HT1080 (cell line): ENCODE measurements at regions not wholly inside any gene's neighbourhood (a gene's known extent, or its start where the extent isn't known, plus 50 kb on each side); places are given as distances from the start of the nearest gene placed in this dataset.

Experiments
- DNase-seq: peaks from one replicate; pipeline ENCODE4 v3.0.0-alpha.2; 2015; ENCODE audit warnings: low read depth

DNA sequence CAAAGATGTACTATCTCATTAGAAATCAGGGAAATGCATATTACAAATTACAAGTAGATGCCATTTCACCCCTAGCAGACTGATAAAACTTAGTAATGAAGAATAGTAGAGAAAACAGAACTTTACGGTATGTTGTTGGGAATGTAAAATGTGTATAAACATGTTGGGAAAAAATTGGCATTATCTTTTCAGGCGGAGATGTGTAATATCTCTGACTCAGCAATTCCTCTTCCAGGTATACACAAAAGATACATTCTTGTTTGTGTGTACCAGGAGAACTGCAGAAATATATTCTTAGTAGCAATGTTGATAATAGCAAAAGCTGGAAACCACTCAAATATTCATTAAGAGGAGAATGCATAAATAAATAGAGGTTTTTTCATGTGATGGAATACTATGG lies 204.5 kb downstream of the LPIN1 start:
- no peak for DNase-seq

DNA sequence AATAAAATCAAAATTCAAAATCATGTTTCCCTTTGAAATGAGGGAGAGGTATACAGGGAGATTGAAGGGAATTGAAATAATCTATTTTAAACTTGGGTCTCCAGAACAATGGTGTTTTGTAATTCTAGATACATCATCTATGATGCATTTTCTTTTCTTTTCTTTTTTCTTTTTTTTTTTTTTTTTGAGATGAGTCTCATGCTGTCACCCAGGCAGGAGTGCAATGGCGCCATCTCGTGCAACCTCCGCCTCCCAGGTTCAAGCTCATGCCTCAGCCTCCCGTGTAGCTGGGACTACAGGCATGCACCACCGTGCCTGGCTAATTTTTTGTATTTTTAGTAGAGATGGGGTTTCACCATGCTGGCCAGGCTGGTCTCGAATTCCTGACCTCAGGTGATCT lies 205.1 kb downstream of the LPIN1 start:
- DNase-seq, result peak; percentile 22

GRCh38 chr2:11953258-11953657 lies 206.8 kb downstream of the LPIN1 start:
- DNase-seq, result no peak

DNA sequence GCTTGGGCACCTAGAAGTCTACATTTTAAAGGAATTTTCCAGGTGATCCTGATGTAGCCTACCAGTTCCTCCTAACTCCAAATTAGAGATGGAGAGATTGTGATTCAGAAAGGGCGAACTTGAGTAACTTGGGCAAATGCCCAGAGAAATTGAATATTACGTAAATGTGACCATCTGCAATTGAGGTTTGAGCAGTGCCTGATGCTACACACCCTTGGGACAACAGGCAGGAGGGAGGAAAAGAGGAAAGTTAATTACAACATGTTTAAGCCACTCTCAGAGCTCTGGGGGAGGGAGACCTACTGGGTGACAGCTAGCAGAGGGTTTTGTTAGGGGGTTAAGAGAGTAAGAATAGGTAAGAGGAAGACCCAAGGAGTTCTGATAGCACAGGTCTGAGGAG lies 208.9 kb downstream of the LPIN1 start:
- no peak for DNase-seq

DNA sequence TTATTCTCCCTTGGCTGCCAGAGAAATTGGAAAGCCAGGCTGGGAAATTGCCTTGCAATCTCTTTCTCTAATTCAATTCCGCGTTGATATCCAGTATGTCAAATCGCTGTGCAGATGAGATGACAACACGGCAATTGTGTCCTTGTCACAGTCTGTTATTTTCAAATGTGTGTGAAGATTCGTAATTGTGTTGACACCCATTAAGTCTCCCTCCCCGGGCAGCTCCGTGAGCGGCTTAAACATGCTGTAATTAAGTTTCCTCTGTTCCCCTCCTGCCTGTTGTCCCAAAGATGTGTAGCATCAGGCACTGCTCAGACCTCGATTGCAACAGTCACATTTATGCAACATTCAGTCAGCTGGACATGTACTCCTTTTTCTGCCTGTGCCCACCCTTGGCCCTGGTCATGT lies 209.5 kb downstream of the LPIN1 start:
- DNase-seq, result no peak

DNA sequence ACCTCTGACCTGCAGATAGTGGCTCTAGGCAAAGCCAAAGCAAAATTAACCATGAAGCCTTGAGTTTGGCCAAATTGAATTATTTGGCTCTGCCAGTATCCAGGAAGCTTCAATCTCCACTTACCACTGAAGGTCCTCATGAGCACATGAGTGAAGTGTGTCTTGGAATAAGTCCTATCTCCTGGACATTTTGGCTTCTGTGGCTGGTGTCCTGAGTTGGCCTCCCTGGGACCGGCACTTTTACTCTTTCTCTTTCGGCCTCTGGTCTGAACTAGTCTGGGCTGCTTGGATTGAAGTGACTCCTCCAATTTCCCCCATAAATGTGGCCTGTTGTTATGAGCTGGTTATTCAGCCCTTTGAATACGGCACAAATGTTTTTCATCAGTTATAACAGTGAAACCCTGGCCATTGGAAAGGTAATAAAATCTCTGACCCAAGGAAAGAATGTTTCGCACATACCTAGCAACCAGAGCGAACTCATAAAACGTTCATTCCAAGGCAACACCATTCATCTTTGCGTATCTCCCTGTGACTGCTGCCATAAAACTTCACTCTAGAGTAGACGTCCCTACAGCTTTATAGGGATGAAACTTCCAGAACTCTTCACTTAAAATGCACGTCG lies 216.4 kb downstream of the LPIN1 start:
- no peak for DNase-seq

- no peak for DNase-seq
Measured at GRCh38 chr2:11963966-11964365, 217.5 kb downstream of the LPIN1 start.

- no peak for DNase-seq
Measured at GRCh38 chr2:11967946-11968465, 221.6 kb downstream of the LPIN1 start.

GRCh38 chr2:11968521-11968920 lies 222.1 kb downstream of the LPIN1 start:
- no peak for DNase-seq

- no peak for DNase-seq
Measured at GRCh38 chr2:11969774-11970173, 223.3 kb downstream of the LPIN1 start.

DNA sequence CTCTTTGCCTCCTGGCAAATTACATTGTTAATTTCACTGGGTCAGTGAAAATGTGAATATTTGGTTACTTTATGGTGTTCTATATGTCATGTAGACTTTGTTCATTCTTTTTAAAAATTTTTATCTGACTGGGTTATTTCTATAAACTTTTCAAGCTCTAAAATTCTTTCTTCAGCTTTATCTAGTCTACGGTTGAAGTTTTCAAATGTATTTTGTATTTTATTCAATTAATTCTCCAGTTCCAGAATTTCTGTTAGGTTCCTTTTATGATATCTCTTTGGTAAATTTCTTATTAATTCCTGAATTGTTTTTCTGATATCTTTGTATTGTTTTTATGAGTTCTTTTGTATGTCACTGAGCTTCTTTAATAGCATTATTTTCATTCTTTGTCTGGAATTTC lies 228.1 kb downstream of the LPIN1 start:
- DNase-seq, result no peak

DNA sequence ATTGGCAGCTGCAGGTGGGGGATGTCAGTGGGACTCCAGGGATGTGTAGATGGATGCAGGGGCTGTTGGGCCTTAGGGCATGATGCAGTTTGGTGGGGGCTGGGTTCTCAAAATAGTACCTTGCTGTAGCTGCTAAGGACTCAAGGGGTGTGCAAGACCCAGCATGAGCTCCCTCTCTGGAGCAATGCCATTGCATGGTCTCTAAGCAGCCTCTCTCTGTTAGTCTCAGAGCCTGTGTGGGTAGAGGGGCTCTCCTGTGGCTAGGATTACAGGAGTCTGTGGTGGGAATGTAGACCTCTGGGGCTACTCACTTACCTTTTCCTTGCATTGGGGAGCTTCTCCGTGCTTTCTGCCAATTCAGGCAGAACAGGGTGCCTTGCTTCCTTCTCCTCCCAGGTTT lies 228.9 kb downstream of the LPIN1 start:
- DNase-seq, result no peak

DNA sequence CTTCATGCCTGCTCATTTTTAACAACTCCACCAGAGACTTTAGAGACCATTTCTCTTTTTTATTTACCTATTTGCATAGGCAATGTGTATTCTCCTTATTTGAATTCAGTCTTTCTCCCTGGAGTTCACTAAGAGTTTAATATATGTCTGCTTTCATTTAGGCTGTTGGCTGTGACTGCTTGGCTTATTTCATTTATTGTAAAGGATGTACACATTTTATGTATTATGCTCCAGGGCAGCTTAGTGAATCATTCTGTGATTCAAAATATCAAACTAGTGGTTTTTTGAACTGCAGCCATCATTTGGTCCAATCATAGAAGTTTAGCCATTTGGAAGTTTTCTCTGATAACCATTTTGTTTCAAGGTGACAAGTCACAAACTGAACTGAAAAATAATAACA lies 229.6 kb downstream of the LPIN1 start:
- no peak for DNase-seq

GRCh38 chr2:11977766-11978524 lies 231.5 kb downstream of the LPIN1 start:
- no peak for DNase-seq

GRCh38 chr2:11980809-11981208 lies 234.4 kb downstream of the LPIN1 start:
- DNase-seq, result peak; percentile 70

- no peak for DNase-seq
Measured at GRCh38 chr2:11983401-11983800, 237.0 kb downstream of the LPIN1 start.

GRCh38 chr2:11983870-11984269 lies 237.4 kb downstream of the LPIN1 start:
- DNase-seq, result no peak

GRCh38 chr2:11984316-11985158 lies 238.1 kb downstream of the LPIN1 start:
- no peak for DNase-seq

GRCh38 chr2:11985817-11986566 lies 239.6 kb downstream of the LPIN1 start:
- DNase-seq, result no peak

DNA sequence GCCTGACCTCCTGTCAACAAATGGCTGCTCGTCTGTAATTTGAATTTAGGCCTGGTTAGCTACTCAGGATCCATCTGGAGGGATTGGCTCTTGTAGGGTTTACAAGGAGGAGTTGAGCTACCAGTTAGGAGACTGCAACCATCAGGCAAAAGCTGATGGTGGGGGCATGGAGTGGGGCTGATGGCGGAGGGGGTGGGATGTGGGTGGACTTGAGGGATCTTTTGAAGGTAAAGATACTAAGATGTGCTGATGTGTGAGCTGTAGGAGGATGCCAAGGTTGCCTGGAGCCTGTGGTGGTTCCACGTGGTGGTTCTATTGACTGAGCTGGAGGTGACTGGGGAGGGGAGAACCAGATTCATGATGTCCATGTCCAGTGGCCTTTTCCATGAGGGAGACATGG lies 240.7 kb downstream of the LPIN1 start:
- no peak for DNase-seq

GRCh38 chr2:11988691-11989353 lies 242.4 kb downstream of the LPIN1 start:
- DNase-seq, result no peak
